EH (cell line): ENCODE measurements at regions not wholly inside any gene's neighbourhood (a gene's known extent, or its start where the extent isn't known, plus 50 kb on each side); places are given as distances from the start of the nearest gene placed in this dataset.
"Not testable (repeated sequence)": the region's sequence is repeated elsewhere in the genome, so short reads cannot be mapped to it uniquely, and the experiment has no call there.

Experiments
- DNase-seq: peaks from one replicate; pipeline ENCODE4 v3.0.0-alpha.2; 2015; ENCODE audit warnings: low read depth

GRCh38 chr1:242735323-242735722 is 210.8 kb upstream of the PLD5 start:
- DNase-seq = no peak

- no peak for DNase-seq
These were observed 206.9 kb upstream of the PLD5 start for GRCh38 chr1:242731446-242731845.

- DNase-seq = no peak
These were observed 204.2 kb upstream of the PLD5 start for GRCh38 chr1:242728696-242729095.

GRCh38 chr1:242723044-242723716 is 198.7 kb upstream of the PLD5 start:
- no peak for DNase-seq

- no peak for DNase-seq
These were observed 194.5 kb upstream of the PLD5 start for GRCh38 chr1:242718967-242719366.

- DNase-seq = no peak
These were observed 187.8 kb upstream of the PLD5 start for GRCh38 chr1:242712248-242712647.

GRCh38 chr1:242710847-242711246 is 186.3 kb upstream of the PLD5 start:
- DNase-seq = no peak

- no peak for DNase-seq
These were observed 185.8 kb upstream of the PLD5 start for GRCh38 chr1:242710286-242710685.

- DNase-seq = no peak
These were observed 179.0 kb upstream of the PLD5 start for GRCh38 chr1:242703467-242703866.

- DNase-seq = no peak
These were observed 168.5 kb upstream of the PLD5 start for GRCh38 chr1:242692988-242693387.

- DNase-seq = no peak
These were observed 167.1 kb upstream of the PLD5 start for GRCh38 chr1:242691610-242691945.

- no peak for DNase-seq
These were observed 166.5 kb upstream of the PLD5 start for GRCh38 chr1:242690849-242691609.

- no peak for DNase-seq
These were observed 164.9 kb upstream of the PLD5 start for GRCh38 chr1:242689378-242689777.

GRCh38 chr1:242674951-242675645 is 150.6 kb upstream of the PLD5 start:
- DNase-seq = no peak

- DNase-seq = no peak
These were observed 149.2 kb upstream of the PLD5 start for GRCh38 chr1:242673652-242674051.

- not testable (repeated sequence) for DNase-seq
These were observed 148.7 kb upstream of the PLD5 start for GRCh38 chr1:242673165-242673564.

- no peak for DNase-seq
These were observed 145.5 kb upstream of the PLD5 start for GRCh38 chr1:242670019-242670418.

GRCh38 chr1:242662886-242663285 is 138.4 kb upstream of the PLD5 start:
- DNase-seq = no peak

GRCh38 chr1:242653772-242654171 is 129.3 kb upstream of the PLD5 start:
- DNase-seq = not testable (repeated sequence)

- no peak for DNase-seq
These were observed 127.3 kb upstream of the PLD5 start for GRCh38 chr1:242651817-242652216.

- no peak for DNase-seq
These were observed 117.0 kb upstream of the PLD5 start for GRCh38 chr1:242641461-242641860.

GRCh38 chr1:242639104-242639503 is 114.6 kb upstream of the PLD5 start:
- DNase-seq = no peak

GRCh38 chr1:242634732-242635131 is 110.2 kb upstream of the PLD5 start:
- DNase-seq = no peak
